Loucy (cell line): ENCODE measurements at regions not wholly inside any gene's neighbourhood (a gene's known extent, or its start where the extent isn't known, plus 50 kb on each side); places are given as distances from the start of the nearest gene placed in this dataset.

Experiments used
- H2AFZ ChIP-seq: fragments of 200-600 bp; sonication (generic); 2 replicates; pipeline ENCODE4 v1.6.0; 2016; ENCODE audit warnings: antibody characterized with exemption, mild to moderate bottlenecking, low read length, moderate library complexity
- H3F3A ChIP-seq: fragments of 200-600 bp; 2 replicates; pipeline ENCODE4 v1.6.0; 2016; ENCODE audit warnings: antibody characterized with exemption, low read depth, mild to moderate bottlenecking
- H3K27me3 ChIP-seq: fragments of 200-600 bp; sonication (generic); 2 replicates; pipeline ENCODE4 v1.6.1; 2014; ENCODE audit warnings: low read length, mild to moderate bottlenecking; ENCODE audit not compliant: insufficient read depth, poor library complexity, severe bottlenecking
- H3K36me3 ChIP-seq: fragments of 200-600 bp; sonication (generic); 2 replicates; pipeline ENCODE4 v1.6.1; 2016; ENCODE audit warnings: low read length; ENCODE audit not compliant: insufficient read depth
- H3K4me1 ChIP-seq: fragments of 200-600 bp; sonication (generic); 2 replicates; pipeline ENCODE4 v1.5.1; 2014; ENCODE audit warnings: low read length, mild to moderate bottlenecking; ENCODE audit not compliant: insufficient read depth, poor library complexity, severe bottlenecking
- H3K4me2 ChIP-seq: fragments of 200-600 bp; sonication (generic); 2 replicates; pipeline ENCODE4 v1.6.0; 2014; ENCODE audit warnings: antibody characterized with exemption, low read length, low read depth, mild to moderate bottlenecking; ENCODE audit not compliant: poor library complexity, severe bottlenecking
- H3K4me3 ChIP-seq: fragments of 200-600 bp; sonication (generic); 2 replicates; pipeline ENCODE4 v1.5.1; 2014; ENCODE audit warnings: low read length, mild to moderate bottlenecking, mixed read lengths; ENCODE audit not compliant: poor library complexity, severe bottlenecking
- H3K79me2 ChIP-seq: fragments of 200-600 bp; sonication (generic); 2 replicates; pipeline ENCODE4 v1.6.1; 2014; ENCODE audit warnings: low read length; ENCODE audit not compliant: insufficient read depth
- H3K9ac ChIP-seq: fragments of 200-600 bp; sonication (generic); 2 replicates; pipeline ENCODE4 v1.6.0; 2014; ENCODE audit warnings: mild to moderate bottlenecking, low read depth, low read length, moderate library complexity; ENCODE audit not compliant: poor library complexity, severe bottlenecking
- H3K9me2 ChIP-seq: fragments of 200-600 bp; sonication (generic); replicated peaks from 2 replicates; pipeline ENCODE4 v1.6.1; 2016; ENCODE audit warnings: low read depth, low read length, mixed read lengths
- H3K9me3 ChIP-seq: fragments of 200-600 bp; sonication (generic); 2 replicates; pipeline ENCODE4 v1.6.1; 2014; ENCODE audit warnings: mild to moderate bottlenecking, antibody characterized with exemption, low read length, low read depth; ENCODE audit not compliant: insufficient read depth
- H4K20me1 ChIP-seq: fragments of 200-600 bp; sonication (generic); 2 replicates; pipeline ENCODE4 v1.6.0; 2014; ENCODE audit warnings: antibody characterized with exemption, low read length, mild to moderate bottlenecking; ENCODE audit not compliant: insufficient read depth, poor library complexity, severe bottlenecking
- CTCF ChIP-seq: fragments of 200-600 bp; sonication (generic); conservative IDR thresholded peaks from 2 replicates; pipeline ENCODE4 v1.5.1; 2014; ENCODE audit warnings: mild to moderate bottlenecking, antibody characterized with exemption, low read length
- EZH2phosphoT487 ChIP-seq: fragments of 200-600 bp; IDR thresholded peaks from 2 replicates; pipeline ENCODE4 v1.6.1; 2018; ENCODE audit warnings: antibody characterized with exemption, mild to moderate bottlenecking, moderate library complexity, borderline replicate concordance

- Histone ChIP-seq H3K4me1 (no peaks in the 10 kb centered on the region), H3K9me2 (no peaks in the 10 kb centered on the region), H3K79me2 (no peaks in the 10 kb centered on the region), H3K4me2 (no peak overlapping the region), H3K4me3 (no peak overlapping the region), H3F3A (no peaks in the 10 kb centered on the region), H3K9ac (no peak overlapping the region), H4K20me1 (no peaks in the 10 kb centered on the region), H3K27me3 (no peaks in the 10 kb centered on the region), H3K9me3 (no peaks in the 10 kb centered on the region), H2AFZ (no peak overlapping the region), H3K36me3 (no peaks in the 10 kb centered on the region)
- TF ChIP-seq EZH2phosphoT487 (no peak), CTCF (no peak)
Observed at GRCh38 chr5:104444656-104445055, 882.1 kb upstream of the NUDT12 start.

- H3K4me2 ChIP-seq = no peak overlapping the region
- H3K27me3 ChIP-seq = no peaks in the 10 kb centered on the region
- TF ChIP-seq EZH2phosphoT487 = no peak
- no peak for TF ChIP-seq CTCF
- no peaks in the 10 kb centered on the region for H3K36me3 ChIP-seq
- H3K9me2 ChIP-seq = no peaks in the 10 kb centered on the region
- no peaks in the 10 kb centered on the region for H3K79me2 ChIP-seq
- H3F3A ChIP-seq = no peaks in the 10 kb centered on the region
- no peaks in the 10 kb centered on the region for H3K9me3 ChIP-seq
- H3K4me3 ChIP-seq = no peak overlapping the region
- no peaks in the 10 kb centered on the region for H3K4me1 ChIP-seq
- no peak overlapping the region for H2AFZ ChIP-seq
- H3K9ac ChIP-seq = no peak overlapping the region
- H4K20me1 ChIP-seq = no peaks in the 10 kb centered on the region
Observed at GRCh38 chr5:104443706-104444105, 881.1 kb upstream of the NUDT12 start.

- H3K9ac ChIP-seq = no peak overlapping the region
- H3K27me3 ChIP-seq = no peaks in the 10 kb centered on the region
- no peaks in the 10 kb centered on the region for H3K9me3 ChIP-seq
- no peaks in the 10 kb centered on the region for H3K9me2 ChIP-seq
- H3K79me2 ChIP-seq = no peaks in the 10 kb centered on the region
- no peak overlapping the region for H3K4me3 ChIP-seq
- no peaks in the 10 kb centered on the region for H4K20me1 ChIP-seq
- no peak for TF ChIP-seq CTCF
- no peak for TF ChIP-seq EZH2phosphoT487
- H2AFZ ChIP-seq = no peak overlapping the region
- H3K36me3 ChIP-seq = no peaks in the 10 kb centered on the region
- no peak overlapping the region for H3K4me2 ChIP-seq
- H3F3A ChIP-seq = no peaks in the 10 kb centered on the region
- H3K4me1 ChIP-seq = no peaks in the 10 kb centered on the region
Observed at GRCh38 chr5:104431981-104432380, 869.4 kb upstream of the NUDT12 start.
